HepG2 (cell line): ENCODE measurements at regions not wholly inside any gene's neighbourhood (a gene's known extent, or its start where the extent isn't known, plus 50 kb on each side); places are given as distances from the start of the nearest gene placed in this dataset.

ENCODE experiments used
- ELK4 ChIP-seq: sonication (generic); formaldehyde crosslinking; IDR thresholded peaks from 2 replicates; pipeline ENCODE4 v1.9.0; 2021; ENCODE audit warnings: missing genetic modification reagents, borderline replicate concordance
- KDM1A ChIP-seq: IDR thresholded peaks from 2 replicates; pipeline ENCODE4 v1.6.1; 2016; ENCODE audit warnings: missing compliant biosample characterization
- KLF12 ChIP-seq: sonication (generic); formaldehyde crosslinking; IDR thresholded peaks from 2 replicates; pipeline ENCODE4 v1.4.0; 2020; ENCODE audit warnings: missing genetic modification reagents, borderline replicate concordance
- MAF1 ChIP-seq: sonication (generic); formaldehyde crosslinking; IDR thresholded peaks from 2 replicates; pipeline ENCODE4 v1.5.0; 2020; ENCODE audit warnings: missing genetic modification reagents, borderline replicate concordance
- NFKB2 ChIP-seq: sonication (generic); formaldehyde crosslinking; IDR thresholded peaks from 2 replicates; pipeline ENCODE4 v1.4.0; 2020; ENCODE audit warnings: missing genetic modification reagents, borderline replicate concordance
- NKX3-1 ChIP-seq: sonication (generic); formaldehyde crosslinking; IDR thresholded peaks from 2 replicates; pipeline ENCODE4 v1.5.0; 2020; ENCODE audit warnings: missing genetic modification reagents
- NR2F6 ChIP-seq, 2 experiments: IDR thresholded peaks; 2 replicates each; pipeline ENCODE4 v1.6.1; 2016; ENCODE audit warnings: antibody characterized with exemption in 1 of 2, mild to moderate bottlenecking in 1 of 2
- NRL ChIP-seq: sonication (generic); formaldehyde crosslinking; IDR thresholded peaks from 2 replicates; pipeline ENCODE4 v1.5.0; 2020; ENCODE audit warnings: missing genetic modification reagents, mild to moderate bottlenecking, moderate library complexity, borderline replicate concordance
- POLR2AphosphoS2 ChIP-seq: IDR thresholded peaks from 2 replicates; pipeline ENCODE4 v1.6.1; 2011; ENCODE audit warnings: low read depth, low read length, improper control_type of control experiment
- RBFOX2 ChIP-seq: fragments of 200-400 bp; formaldehyde crosslinking; IDR thresholded peaks from 2 replicates; pipeline ENCODE4 v1.6.1; 2017; ENCODE audit warnings: low read depth, mild to moderate bottlenecking, low read length
- SMAD1 ChIP-seq: sonication (generic); formaldehyde crosslinking; IDR thresholded peaks from 2 replicates; pipeline ENCODE4 v1.4.0; 2020; ENCODE audit warnings: missing genetic modification reagents, low read depth, mild to moderate bottlenecking, borderline replicate concordance
- SP140L ChIP-seq: sonication (generic); formaldehyde crosslinking; IDR thresholded peaks from 2 replicates; pipeline ENCODE4 v1.4.0; 2020; ENCODE audit warnings: missing genetic modification reagents, borderline replicate concordance
- ZBTB1 ChIP-seq: sonication (generic); formaldehyde crosslinking; IDR thresholded peaks from 2 replicates; pipeline ENCODE4 v1.4.0; 2020; ENCODE audit warnings: missing genetic modification reagents, borderline replicate concordance
- ZBTB39 ChIP-seq: sonication (generic); formaldehyde crosslinking; IDR thresholded peaks from 2 replicates; pipeline ENCODE4 v1.5.0; 2020; ENCODE audit warnings: missing genetic modification reagents
- ZNF251 ChIP-seq: sonication (generic); formaldehyde crosslinking; IDR thresholded peaks from 2 replicates; pipeline ENCODE4 v1.9.0; 2021; ENCODE audit warnings: mild to moderate bottlenecking, missing genetic modification reagents
- ZNF331 ChIP-seq: sonication (generic); formaldehyde crosslinking; IDR thresholded peaks from 2 replicates; pipeline ENCODE4 v1.4.0; 2020; ENCODE audit warnings: missing genetic modification reagents
- ZNF354B ChIP-seq: sonication (generic); formaldehyde crosslinking; IDR thresholded peaks from 2 replicates; pipeline ENCODE4 v1.8.0; 2022; ENCODE audit warnings: mild to moderate bottlenecking, missing genetic modification reagents
- ZNF510 ChIP-seq: sonication (generic); formaldehyde crosslinking; IDR thresholded peaks from 2 replicates; pipeline ENCODE4 v1.4.0; 2020; ENCODE audit warnings: low read depth, mild to moderate bottlenecking, missing genetic modification reagents
- ZNF746 ChIP-seq: sonication (generic); formaldehyde crosslinking; IDR thresholded peaks from 2 replicates; pipeline ENCODE4 v1.8.0; 2022; ENCODE audit warnings: mild to moderate bottlenecking, missing genetic modification reagents
- ZSCAN12 ChIP-seq: sonication (generic); formaldehyde crosslinking; IDR thresholded peaks from 2 replicates; pipeline ENCODE4 v1.9.0; 2021; ENCODE audit warnings: mild to moderate bottlenecking, missing genetic modification reagents
- TF ChIP-seq, protein P1 (sequence below): IDR thresholded peaks from 2 replicates; pipeline ENCODE4 v1.6.1; 2016; ENCODE audit warnings: missing compliant biosample characterization, missing genetic modification reagents, borderline replicate concordance
- TF ChIP-seq, protein P2 (sequence below): sonication (generic); formaldehyde crosslinking; IDR thresholded peaks from 2 replicates; pipeline ENCODE4 v1.8.1; 2022; ENCODE audit warnings: mild to moderate bottlenecking, missing genetic modification reagents
- TF ChIP-seq, protein P3 (sequence below): sonication (generic); formaldehyde crosslinking; IDR thresholded peaks from 2 replicates; pipeline ENCODE4 v1.9.0; 2022; ENCODE audit warnings: low read depth, missing genetic modification reagents

DNA sequence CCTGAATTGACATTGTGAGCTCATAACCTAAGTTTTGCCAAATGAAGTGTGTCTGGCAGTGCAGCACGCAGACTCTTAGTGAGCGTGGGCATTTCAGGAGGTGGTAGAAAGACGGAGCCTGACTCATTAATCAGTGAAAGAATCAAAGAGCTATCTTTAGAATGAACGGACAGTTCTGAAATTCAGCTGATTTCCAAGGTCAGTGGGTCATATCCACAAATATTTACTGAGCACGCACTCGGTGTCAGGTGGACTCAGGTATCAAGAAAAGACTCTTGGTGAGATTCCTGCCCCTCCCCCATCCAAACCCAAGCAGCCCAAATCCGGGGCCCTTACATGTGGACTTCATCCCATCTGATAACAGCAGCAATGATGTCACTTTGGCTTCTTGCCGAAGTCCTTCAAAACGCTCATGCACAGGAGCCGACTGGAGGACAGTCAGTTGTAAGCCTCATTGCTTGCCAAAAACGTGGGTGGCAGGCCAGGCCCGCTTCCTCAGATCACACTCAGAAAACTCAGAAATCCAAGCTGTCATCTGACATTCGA is 185.8 kb downstream of the HS3ST3A1 start (continued):
- TF ChIP-seq SMAD1 (CRISPR knock-in tag): peak; percentile 44; the same call in 1 of the 2 replicates
- no peak for TF ChIP-seq POLR2AphosphoS2
- TF ChIP-seq, protein P1, sequence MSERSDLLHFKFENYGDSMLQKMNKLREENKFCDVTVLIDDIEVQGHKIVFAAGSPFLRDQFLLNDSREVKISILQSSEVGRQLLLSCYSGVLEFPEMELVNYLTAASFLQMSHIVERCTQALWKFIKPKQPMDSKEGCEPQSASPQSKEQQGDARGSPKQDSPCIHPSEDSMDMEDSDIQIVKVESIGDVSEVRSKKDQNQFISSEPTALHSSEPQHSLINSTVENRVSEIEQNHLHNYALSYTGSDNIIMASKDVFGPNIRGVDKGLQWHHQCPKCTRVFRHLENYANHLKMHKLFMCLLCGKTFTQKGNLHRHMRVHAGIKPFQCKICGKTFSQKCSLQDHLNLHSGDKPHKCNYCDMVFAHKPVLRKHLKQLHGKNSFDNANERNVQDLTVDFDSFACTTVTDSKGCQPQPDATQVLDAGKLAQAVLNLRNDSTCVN: no peak
- TF ChIP-seq ELK4 (CRISPR knock-in tag): no peak
- no peak for TF ChIP-seq ZNF251 (CRISPR knock-in tag)
- no peak for TF ChIP-seq ZBTB1
- TF ChIP-seq ZNF354B (CRISPR knock-in tag): no peak
- peak; percentile 57; the same call in 1 of the 2 replicates for TF ChIP-seq MAF1 (CRISPR knock-in tag)
- TF ChIP-seq KDM1A (CRISPR knock-in tag): 0 out of 2 replicates have a peak, but pooled peaks have one; percentile 13
- TF ChIP-seq NRL: no peak
- TF ChIP-seq ZSCAN12 (CRISPR knock-in tag): no peak
- peak; percentile 53; the same call in 1 of the 2 replicates for TF ChIP-seq ZNF331 (CRISPR knock-in tag)
- TF ChIP-seq SP140L (CRISPR knock-in tag): no peak
- TF ChIP-seq, protein P2, sequence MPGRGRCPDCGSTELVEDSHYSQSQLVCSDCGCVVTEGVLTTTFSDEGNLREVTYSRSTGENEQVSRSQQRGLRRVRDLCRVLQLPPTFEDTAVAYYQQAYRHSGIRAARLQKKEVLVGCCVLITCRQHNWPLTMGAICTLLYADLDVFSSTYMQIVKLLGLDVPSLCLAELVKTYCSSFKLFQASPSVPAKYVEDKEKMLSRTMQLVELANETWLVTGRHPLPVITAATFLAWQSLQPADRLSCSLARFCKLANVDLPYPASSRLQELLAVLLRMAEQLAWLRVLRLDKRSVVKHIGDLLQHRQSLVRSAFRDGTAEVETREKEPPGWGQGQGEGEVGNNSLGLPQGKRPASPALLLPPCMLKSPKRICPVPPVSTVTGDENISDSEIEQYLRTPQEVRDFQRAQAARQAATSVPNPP (CRISPR knock-in tag): peak; percentile 73; the same call in 1 of the 2 replicates
- TF ChIP-seq RBFOX2: peak; percentile 55
- peak; percentile 72; the same call in 1 of the 2 replicates for TF ChIP-seq NKX3-1
- TF ChIP-seq, protein P3, sequence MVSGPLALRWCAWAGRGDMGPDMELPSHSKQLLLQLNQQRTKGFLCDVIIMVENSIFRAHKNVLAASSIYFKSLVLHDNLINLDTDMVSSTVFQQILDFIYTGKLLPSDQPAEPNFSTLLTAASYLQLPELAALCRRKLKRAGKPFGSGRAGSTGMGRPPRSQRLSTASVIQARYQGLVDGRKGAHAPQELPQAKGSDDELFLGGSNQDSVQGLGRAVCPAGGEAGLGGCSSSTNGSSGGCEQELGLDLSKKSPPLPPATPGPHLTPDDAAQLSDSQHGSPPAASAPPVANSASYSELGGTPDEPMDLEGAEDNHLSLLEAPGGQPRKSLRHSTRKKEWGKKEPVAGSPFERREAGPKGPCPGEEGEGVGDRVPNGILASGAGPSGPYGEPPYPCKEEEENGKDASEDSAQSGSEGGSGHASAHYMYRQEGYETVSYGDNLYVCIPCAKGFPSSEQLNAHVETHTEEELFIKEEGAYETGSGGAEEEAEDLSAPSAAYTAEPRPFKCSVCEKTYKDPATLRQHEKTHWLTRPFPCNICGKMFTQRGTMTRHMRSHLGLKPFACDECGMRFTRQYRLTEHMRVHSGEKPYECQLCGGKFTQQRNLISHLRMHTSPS (CRISPR knock-in tag): no peak
- no peak for TF ChIP-seq ZBTB39 (CRISPR knock-in tag)
- TF ChIP-seq ZNF510: no peak
- peak; percentile 46; the same call in 1 of the 2 replicates for TF ChIP-seq KLF12 (CRISPR knock-in tag)
- TF ChIP-seq ZNF746: no peak
- TF ChIP-seq NR2F6 (IDR thresholded peaks at IDR 0.05): peak; percentile 81
- TF ChIP-seq NR2F6 (CRISPR knock-in tag; IDR thresholded peaks at IDR 0.05): peak; percentile 90
- TF ChIP-seq NFKB2 (CRISPR knock-in tag): peak; percentile 74; the same call in 1 of the 2 replicates
